DMS53 treated with DMSO at 0.1 percent for 48 hours (cell line): ENCODE measurements at regions not wholly inside any gene's neighbourhood (a gene's known extent, or its start where the extent isn't known, plus 50 kb on each side); places are given as distances from the start of the nearest gene placed in this dataset.
A peak's percentile ranks its signal among the peaks of the same experiment; 100 is the strongest.
"Not testable (repeated sequence)": the region's sequence is repeated elsewhere in the genome, so short reads cannot be mapped to it uniquely, and the experiment has no call there.

Experiments used
- DNase-seq: peaks from one replicate; lab custom pipeline; 2025; ENCODE audit not compliant: unreplicated experiment; lab: John Stamatoyannopoulos, UW

DNA sequence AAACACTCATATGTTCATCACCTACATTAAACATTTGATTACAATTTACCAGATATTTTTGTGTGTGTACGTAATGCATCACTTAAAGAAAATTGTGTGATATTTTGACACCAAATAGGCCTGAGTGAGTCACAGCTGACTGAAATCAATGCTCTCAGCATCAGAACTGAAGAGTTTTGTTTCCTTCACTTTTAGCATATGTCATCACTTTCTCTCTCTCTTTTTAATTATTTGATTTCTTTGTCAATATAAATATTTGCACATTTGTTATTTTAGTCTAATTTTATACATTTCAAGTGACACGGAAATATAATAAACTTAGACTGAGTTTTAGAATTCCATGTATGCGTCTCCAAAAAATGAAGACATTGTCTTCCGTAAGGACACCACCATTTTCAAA lies 545.3 kb downstream of the PTPRC start:
- no peak for DNase-seq

DNA sequence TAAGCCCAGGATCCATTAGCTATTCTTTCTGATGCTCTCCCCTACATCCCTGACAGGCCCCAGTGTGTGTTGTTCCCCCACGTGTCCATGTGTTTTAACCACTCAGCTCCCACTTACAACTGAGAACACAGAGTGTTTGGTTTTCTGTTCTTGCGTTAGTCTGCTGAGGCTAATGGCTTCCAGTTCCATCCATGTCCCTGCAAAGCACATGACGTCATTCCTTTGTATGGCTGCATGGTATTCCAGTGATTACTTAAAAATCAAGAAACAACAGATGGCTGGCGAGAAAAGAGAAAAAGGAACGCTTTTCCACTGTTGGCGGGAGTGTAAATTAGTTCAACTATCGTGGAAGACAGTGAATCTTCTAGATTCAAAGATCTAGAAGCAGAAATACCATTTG lies 556.0 kb downstream of the PTPRC start:
- no peak for DNase-seq

DNA sequence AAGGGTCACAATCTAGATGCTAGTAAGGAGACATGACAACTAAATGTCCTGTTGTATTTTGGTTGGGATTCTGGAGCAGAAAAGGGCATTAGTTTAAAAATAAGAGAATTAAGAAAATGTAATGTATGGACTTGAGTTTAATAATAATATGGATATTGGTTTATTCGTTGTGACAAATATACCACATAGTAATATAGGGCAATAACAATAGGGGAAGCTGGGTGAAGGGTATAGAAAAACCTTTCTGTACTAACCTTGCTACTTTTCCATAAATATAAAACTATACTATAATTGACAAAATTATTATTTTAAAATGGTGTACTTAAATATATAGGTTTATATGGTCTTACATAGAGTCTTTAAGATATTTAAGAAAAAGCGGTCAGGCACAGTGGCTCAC lies 558.9 kb downstream of the PTPRC start:
- DNase-seq: no peak

DNA sequence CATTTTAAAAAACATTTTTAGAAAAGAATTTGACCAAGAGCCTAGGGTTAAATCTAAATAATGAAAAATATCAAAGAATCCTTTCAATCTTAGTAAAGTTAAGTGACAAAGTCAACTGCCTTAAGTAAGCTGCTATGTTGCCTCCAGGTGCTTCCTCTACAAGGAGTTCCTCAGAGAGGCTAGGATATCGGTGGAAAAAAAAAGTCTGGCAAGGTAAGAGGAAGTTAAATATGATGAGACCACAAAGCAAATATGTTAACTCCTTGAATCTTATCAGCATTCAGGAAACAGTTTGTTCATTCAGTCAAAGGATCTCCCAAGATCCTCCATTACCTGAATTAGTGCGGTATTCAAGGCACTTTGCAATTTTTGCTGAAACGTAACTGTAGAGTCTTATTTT lies 563.5 kb downstream of the PTPRC start:
- DNase-seq: peak; percentile 48

DNA sequence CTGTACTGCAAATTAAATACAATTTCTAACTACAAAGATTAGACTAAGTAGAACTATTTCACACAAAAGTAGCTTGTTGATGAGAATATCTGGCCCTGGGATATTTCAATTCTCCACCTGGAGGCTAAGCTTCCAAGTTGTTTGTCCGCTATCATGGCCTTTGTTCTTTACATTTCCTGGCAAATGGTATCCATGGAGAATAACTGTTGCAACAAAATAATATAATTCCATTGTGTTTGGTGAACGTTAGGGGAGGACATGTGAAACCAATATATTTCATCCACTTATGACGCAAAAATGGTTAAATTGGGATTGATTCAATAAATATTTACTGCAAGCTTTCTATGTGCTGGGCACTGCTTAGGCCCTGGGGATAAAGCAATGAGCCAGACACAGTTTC lies 565.4 kb downstream of the PTPRC start:
- no peak for DNase-seq

DNA sequence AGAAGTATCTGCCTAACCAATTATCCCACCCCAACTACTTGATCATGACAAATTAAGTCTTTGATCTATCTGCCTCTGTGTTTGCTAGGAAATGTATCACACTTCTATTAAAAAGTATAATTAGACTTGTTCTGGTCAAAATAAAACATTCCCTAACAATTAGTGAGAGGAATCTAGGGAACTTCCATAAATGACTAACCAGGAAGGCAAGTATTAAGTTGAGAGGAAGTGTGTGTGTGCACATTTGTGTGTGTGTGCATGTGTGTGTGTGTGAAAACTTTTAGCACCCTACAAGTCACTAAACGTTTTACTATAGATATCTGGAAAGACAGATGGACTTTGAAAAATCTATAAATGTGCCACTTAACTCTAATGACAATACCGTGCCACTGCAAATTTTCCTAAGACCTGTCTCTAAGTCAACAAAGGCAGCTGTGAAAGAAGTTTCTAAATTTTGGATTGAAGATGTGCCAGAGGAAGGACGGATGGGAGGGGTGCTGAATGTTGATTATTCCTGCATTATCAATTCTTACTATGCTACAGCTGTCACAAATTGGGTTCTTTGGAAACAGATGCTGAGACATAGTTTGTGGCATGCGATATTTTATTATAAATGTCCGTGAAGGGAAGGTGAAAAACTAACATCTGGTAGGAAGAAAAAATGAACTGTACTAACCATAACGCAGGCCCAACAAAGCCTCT lies 567.1 kb downstream of the PTPRC start:
- DNase-seq: no peak

DNA sequence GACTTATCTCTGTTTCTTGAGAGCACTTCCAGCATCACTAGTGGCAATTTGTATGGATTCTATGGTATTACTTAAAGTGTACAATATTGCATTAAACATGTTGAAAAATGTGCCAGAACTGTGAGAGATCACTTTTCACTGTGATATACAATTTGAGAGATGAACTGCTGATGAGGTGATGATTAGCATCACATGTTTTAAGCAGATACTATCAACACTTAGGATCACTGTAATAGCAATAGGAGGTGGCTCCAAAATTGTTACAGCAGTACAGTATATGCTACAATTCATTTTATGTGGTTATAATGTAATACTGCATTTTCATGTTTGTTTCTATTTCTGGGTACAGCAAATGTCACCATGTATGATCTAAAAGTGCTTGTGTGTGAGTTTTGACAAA lies 570.0 kb downstream of the PTPRC start:
- no peak for DNase-seq

DNA sequence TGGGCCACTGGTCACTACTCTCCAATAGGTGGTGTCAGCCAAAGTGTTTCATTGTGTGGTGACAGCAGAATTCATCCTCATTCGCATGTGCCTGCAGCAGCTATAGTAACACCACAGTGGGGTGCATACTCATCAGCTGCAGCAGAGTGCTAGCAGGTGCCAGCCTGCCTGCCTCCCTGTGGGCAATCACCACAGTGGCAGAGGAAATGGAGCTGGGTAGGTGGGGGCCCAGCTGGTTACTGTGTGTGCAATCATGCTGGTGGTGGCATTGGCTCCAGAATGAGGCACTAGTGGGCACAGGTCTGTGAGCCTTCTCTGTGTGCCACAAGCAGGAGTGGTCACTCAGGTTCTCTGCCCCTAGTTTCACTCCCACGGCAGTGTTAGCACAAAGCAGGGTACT lies 579.2 kb downstream of the PTPRC start:
- no peak for DNase-seq

DNA sequence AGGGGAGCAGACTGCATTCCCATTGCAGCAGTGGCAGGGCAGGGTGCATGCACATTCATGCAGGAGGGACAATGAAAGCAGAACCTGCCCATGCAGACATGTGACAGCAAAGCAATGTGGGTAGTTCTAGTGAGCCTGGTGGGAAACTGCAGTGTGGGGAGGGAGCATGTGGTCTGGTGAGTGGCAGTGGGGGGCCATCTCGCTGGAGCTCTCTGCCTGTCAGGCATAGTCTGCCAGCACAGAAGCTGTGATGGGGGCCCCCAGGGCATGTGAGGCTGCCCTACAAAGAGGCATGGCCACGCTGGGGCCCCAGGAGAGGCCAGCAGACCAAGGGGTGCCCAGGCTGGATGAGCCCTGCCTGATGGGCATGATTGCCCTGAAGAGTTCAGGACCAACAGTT lies 579.7 kb downstream of the PTPRC start:
- DNase-seq: no peak

DNA sequence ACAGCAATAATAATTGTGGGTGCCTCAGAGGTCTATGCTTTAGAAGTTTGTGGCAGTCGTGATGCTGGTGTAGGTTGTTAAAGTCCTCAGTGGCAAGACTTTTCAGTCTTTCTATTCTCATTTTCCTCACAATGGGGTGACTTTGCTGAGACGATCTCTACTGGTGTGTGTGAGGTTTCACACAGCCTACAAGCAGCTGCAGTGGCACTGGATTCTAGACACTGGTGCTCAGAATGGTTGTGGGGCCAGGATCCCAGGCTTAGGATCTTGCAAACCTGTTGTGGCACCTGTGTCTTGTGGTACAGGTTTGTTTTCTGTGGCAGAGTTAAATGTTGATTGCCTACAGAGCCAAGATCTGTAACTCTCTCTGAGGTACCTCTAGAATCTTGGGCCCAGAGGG lies 581.2 kb downstream of the PTPRC start:
- DNase-seq: no peak

DNA sequence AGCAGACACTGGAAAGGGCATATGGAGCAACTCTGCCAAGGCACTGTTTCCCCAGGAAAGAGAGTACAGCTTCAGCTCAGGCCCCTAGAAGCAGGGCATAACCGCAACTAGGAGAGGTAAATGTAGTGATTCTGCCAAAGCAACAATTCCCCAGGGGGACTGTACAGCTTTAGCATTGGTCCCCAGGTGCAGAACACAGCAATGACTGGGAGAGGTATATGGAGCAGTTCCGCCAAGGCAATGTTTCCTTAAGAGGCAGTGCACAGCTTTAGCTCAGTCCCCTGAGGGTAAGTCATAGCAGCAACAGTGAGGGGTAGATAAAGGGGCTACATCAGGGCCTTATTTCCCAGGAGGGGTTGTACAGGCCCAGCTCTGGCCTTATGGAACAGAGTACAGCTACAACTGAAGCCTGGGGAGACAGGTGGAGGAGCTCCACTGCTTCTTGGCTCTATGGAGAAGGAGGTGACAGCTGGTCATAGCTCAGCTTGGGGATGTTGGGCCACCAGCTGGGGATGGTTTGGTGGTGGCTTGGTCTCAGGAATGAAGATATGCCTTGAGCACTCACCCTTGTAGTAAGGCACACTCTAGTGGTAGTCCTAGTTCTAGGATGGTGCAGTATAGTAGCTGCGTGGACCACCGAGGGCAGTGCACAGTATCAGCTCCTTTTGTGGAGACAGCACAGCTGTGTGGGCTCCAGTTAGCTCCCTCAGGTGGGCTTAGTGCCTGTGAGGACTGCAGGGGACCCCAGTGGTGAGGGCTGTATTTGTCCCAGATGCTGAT lies 582.7 kb downstream of the PTPRC start:
- no peak for DNase-seq

DNA sequence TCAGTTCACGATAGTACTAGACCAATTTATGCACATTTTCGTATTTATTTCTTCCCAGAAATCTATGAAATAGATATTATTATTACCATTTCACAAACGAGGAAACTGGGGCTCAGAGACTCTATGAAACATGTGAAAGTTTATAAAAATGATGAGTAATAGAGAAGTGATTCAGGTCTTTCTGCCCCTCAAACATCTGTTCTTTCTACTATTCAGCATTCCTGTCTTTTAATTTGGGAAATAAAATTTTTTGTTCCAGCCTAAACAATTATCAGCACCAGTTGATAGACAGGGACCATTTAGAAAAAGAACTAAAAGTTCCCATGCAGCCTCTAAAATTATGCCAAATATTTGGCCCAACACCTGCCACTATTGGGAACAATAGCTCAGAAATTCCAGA lies 585.1 kb downstream of the PTPRC start:
- DNase-seq: no peak

DNA sequence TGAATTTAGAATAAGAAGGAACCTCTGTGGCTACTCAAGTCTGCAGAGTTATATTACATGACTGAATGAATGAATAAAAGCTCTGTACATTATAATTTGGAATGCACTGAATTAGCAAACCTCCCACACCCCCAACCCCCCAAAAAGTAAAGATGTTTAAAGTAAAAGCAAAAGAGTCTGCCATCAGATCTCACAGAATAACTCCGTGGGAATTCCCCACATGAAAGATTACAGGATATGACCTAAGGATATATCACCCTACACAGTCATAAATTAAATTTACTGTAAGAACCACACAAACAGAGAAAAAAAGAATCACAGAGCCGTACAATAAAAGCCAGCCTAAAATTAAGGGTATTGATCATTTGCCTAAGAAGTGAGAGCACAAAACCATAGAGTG lies 587.3 kb downstream of the PTPRC start:
- DNase-seq: no peak

DNA sequence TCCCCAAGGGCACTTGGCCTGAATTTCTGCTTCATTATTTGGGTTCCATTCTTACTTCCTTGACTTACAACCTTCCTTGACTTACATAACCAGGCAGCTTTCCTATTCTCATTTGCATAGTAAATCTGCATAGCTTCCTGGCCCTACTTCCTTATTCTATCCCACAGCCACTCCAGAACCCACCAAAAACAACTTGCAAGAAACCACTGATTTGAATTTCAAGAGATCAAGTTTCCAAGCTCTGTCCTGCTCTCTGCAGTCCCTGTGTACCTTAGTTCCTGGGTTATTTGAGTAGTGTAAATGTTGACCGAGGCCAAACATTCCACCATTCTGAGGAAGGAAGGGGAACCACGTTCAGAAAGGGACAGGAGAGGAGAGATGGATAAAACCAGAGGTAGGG lies 603.3 kb downstream of the PTPRC start:
- peak; percentile 37 for DNase-seq

DNA sequence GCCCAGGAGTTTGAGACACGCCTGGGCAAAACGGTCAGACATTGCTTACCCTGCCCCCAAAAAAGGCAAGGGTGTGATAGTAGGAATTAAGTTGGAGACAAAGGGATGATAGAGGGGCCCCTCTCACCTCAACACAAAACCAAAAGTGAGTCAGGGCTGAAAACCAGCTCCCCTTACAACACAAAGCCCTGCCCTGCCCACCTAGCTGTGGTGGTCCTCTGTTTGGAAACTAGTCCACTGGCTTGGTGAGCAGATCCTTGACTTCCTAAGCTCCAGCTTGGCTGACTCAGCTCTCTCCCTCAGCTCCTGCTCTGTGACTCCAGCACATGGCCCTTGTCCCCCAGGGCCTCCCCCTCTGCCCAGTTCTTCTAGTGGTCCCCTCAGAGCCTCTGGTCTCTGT lies 603.8 kb downstream of the PTPRC start:
- no peak for DNase-seq

DNA sequence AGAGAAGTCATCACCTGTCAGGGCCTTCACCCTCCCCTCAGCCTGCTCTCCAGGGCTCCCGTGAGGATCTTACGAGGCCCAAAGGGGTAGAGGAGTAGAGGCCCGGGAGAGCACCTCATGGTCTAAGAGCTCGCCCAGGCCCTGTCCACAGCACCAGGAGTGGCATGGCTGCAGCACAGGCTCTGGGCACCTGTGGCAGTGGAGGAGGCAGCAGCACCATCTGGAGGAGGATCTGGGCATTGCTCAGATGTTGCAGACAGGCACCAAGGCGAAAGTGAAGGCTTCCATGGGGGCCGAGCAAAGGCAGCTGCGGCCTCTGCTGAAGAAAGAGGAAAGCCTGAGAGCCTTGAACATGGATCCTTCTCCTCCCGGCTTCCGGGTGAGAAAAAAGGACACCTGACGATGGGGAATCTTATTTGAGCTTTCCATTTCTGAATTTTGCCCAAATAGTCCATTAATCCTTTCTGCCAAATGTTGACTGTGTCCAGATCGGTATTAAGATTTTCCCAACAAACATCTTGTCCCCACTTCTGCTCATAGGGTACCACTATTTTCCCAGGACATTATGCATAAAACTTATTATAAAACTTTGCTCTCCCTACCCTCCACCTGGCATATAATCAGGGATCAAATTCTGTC lies 604.7 kb downstream of the PTPRC start:
- peak; percentile 39 for DNase-seq

DNA sequence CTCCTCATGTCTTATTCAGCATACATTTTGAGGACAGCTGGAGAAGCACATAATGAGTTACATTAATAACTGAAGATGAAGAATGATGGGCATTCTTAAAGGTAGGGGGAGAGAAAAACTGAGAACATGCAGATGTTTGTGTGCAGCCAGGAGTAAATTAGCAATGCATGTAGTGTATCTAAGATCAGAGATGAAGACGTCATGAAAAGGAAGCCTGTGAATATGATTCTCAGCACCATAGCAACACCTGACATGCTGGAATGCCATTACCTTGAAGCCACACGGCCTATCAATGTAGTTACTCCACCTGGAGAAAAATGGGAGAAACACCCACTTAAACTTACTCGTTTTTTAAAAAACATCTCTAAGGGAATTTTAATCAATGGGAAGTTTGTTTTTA lies 607.1 kb downstream of the PTPRC start:
- no peak for DNase-seq

DNA sequence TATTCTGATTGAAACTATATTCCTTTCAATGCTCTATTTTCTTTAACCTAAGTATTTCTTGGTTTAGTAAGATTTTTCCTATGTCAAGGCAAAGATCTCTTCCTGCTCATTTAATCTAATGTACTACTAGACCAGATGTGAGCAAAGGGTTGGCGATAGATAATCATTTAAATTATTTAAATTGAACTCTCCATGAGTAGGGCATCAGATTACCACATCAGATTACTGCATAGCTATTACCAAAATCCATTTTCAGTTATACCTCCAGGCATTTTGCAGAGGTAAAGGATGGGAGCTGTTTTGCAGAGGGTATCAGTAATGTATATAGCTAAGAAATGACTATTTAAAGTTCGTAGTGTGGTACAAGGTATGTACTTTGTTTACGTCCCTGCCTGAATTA lies 607.9 kb downstream of the PTPRC start:
- DNase-seq: no peak

DNA sequence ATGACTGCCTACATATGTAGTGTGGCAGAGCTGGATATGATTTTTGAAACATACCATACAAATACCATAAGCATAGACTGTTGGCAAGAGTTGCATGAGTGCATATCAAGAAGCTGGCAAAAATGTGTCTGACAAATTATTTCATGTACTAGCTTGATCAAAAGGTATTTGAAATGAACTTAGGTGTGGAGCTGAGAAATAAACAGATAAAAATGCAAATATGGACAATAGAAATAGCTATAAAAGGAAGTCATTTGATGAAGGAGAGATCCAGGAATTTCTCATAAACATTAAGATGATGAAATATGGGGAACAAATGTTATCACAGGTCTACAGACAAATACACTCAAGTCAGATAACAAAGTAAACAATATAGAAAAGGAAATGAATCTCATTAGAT lies 609.1 kb downstream of the PTPRC start:
- DNase-seq: no peak

DNA sequence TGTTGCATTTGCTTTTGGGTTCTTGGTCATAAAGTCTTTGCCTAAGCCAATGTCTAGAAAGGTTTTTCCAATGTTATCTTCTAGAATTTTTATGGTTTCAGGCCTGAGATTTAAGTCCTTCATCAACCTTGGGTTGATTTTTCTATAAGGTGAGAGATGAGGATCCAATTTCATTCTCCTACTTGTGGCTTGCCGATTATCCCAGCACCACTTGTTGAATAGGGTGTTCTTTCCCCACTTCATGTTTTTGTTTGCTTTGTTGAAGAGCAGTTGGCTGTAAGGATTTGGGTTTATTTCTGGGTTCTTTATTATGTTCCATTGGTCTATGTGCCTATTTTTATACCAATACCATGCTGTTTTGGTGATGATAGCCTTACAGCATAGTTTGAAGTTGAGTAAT lies 615.2 kb downstream of the PTPRC start:
- DNase-seq: not testable (repeated sequence)

DNA sequence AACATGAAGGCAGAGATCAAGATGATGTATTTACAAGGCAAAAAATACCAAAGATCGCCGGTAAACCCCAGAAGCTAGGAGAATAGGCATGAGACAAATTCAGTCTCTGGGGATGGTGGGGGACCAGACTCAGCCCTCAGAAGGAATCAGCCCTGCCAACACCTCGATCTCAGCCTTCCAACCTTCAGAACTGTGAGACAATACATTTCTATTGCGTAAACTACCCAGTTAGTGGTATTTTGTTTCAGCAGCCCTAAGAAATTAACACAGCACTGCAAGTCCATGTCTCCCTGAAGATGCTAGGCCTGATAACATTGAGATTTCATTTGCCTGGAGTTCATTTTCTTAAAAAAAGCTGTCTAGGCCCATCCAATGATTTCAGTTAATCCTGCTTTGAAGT lies 622.5 kb downstream of the PTPRC start:
- no peak for DNase-seq

DNA sequence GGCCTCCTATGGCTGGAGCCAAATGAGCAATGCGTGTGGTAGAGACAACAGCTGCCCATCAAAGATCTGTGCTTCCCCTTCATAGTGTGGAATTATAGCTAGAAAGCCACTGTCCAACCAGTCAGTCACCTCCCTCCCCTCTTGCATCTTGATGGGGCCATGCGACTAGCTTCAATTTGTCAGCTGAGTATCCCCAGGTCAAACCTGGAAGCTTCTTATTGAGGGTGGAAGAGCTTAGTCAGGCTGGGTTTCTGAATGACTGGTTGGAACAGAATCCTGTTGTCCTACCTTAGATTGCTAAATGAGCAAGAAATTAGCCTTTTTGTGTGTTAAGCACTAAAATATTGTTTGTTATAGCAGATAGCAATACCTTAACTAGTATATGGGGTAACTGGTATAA lies 625.4 kb downstream of the PTPRC start:
- no peak for DNase-seq
